ENCODE measurements at regions not wholly inside any gene's neighbourhood (a gene's known extent, or its start where the extent isn't known, plus 50 kb on each side); places are given as distances from the start of the nearest gene placed in this dataset.

- TF ChIP-seq CTCF (IDR thresholded peaks at IDR 0.05; ENCODE audit: insufficient read depth, low read length, poor library complexity, severe bottlenecking) (no peak), EZH2phosphoT487 (conservative IDR thresholded peaks at IDR 0.05; ENCODE audit: low read length) (no peak)
Measured at GRCh38 chr2:217218269-217219163, 358.7 kb upstream of the TNP1 start.

Data from SU-DHL-6 (cell line).